GM18861 (cell line): ENCODE measurements at regions not wholly inside any gene's neighbourhood (a gene's known extent, or its start where the extent isn't known, plus 50 kb on each side); places are given as distances from the start of the nearest gene placed in this dataset.

ENCODE experiments used
- ATAC-seq: cut with Tn5 transposase; IDR thresholded peaks from one replicate; pipeline ENCODE4 v1.9.1; 2021; ENCODE audit not compliant: unreplicated experiment

GRCh38 chr10:3980660-3981059 lies 195.7 kb upstream of the KLF6 start:
- ATAC-seq = no peak

DNA sequence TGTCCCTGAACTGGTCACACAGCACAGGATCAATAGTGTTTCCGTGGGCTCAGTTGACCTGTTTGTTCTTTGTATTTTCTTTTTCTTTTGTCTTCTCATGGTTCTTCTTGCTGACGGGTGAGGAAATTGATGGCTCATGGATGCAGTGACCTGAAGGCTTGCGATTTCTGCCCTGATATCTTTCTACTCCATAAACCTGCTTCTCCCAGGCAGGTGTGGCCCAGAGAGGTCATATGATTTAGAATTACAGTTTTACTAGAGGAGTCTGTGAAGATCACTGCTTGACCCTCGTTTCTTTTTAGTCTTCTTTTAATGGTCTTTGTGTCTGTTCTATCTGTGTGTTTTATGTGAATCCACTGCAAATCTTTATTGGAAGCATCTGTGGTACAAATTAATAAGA lies 195.1 kb upstream of the KLF6 start:
- no peak for ATAC-seq

DNA sequence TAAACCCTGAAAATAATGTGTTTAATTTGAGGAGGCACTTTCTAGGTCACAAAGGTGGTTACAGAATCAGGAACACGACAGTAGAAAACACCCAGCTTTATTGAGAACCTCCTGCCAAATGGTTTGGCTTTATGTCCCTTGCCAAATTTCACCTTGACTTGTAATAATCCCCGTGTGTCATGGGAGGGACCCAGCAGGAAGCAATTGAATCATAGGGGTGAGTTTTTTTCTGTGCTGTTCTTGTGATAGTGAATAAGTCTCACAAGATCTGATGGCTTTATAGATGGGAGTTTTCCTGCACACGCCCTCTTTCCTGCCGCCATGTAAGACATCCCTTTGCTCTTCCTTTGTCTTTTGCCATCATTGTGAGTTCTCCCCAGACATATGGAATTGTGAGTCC lies 193.8 kb upstream of the KLF6 start:
- ATAC-seq = no peak

- ATAC-seq = no peak
Measured at GRCh38 chr10:3978174-3978573, 193.2 kb upstream of the KLF6 start.

DNA sequence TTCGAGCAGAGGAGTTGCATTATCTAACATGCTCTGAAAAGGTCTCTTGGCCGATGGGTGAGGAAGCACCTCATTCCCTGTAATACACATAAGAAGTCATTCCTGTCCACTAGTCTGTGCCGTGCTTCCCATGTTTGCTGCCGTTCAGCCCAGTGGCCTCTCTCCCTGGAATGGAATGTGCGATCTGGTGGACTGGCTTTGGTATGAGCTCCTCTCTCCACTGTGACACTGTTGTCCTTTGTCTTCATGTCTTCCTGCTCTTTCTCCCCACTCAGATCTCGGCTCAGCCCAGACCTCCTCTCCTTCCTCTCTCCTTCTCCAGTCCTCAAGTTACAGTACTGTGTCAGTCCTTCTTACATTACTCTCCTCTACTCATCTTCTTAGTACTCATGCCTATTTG lies 192.8 kb upstream of the KLF6 start:
- ATAC-seq = no peak

DNA sequence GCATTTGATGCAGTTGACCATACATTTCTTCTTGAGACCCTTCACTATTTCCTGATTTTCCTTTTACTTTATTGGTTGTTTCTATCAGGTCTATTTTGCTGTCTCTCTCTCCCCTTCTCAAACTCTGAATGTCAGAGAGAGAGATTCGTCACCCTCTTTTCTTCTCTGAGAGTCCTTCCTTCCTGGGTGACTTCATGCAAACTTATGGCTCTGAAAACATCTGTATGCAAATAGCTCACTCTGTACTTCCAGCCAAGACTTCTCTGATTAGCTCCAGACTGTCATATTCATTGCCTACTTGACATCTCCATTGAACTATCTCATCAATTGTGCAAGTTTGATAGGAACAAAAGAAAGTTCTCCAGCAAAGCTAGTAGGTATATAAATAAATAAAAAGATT lies 191.7 kb upstream of the KLF6 start:
- ATAC-seq = peak; percentile 53

DNA sequence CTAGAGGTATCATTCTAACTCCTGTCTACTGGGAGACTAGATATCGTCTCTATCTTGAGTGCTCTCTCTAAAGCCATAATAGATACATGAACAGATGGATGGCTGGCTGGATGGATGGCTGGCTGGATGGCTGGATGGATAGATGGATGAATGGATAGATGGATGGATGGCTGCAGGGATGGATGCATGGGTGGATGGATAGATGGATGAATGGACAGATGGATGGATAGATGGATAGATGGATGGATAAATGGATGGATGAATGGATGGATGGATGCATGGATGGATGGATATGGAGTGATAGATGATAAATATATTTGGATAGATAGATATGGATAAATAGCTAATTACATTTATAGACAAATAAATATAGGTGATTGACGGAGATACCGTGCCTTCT lies 191.2 kb upstream of the KLF6 start:
- ATAC-seq = no peak

GRCh38 chr10:3975016-3975415 lies 190.0 kb upstream of the KLF6 start:
- ATAC-seq = no peak

GRCh38 chr10:3972460-3973301 lies 187.7 kb upstream of the KLF6 start:
- ATAC-seq = no peak

- no peak for ATAC-seq
Measured at GRCh38 chr10:3971713-3972112, 186.7 kb upstream of the KLF6 start.

GRCh38 chr10:3969876-3970666 lies 185.1 kb upstream of the KLF6 start:
- no peak for ATAC-seq

GRCh38 chr10:3968727-3969126 lies 183.7 kb upstream of the KLF6 start:
- no peak for ATAC-seq

- no peak for ATAC-seq
Measured at GRCh38 chr10:3964516-3964915, 179.5 kb upstream of the KLF6 start.

DNA sequence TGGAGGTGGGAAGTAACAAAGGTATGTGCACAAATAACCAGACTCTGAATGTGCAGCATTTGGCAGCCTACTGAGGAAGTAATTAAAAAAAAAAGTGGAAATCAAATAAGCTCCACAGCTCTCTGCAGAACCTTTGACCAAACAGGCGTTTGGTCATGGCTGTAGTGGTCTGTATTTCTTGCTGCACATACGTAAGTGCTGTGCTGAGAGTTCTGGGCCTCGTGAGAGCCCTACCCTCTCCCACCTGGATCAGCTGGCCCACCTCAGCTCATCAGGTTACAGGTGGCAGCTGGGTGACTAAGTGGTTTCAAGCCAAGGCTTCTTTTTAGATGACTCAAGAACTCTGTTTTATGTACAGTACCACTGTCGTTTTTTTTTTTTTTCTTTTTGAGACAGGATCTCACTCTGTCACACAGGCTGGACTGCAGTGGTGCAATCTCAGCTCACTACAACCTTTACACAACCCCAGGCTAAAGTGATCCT lies 178.2 kb upstream of the KLF6 start:
- no peak for ATAC-seq

DNA sequence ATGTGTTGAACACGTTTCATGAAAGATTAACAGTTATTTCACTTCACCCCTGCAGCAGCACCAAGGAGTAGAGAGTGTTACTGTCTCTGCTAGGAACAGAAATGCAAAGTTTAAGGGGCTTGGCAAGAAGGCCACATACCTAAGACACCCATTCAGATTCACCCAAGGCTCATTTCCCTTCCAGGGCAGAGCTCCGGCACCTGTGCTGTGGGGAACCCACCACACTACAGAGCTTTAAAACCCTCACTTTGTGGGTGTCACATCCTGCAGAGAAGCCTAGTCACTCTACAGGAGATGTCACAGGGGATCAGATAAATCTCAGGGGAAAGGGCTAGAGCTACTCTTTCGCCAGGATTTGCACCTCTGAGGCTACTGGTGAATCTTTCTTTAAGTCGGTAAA lies 176.1 kb upstream of the KLF6 start:
- peak; percentile 72 for ATAC-seq

DNA sequence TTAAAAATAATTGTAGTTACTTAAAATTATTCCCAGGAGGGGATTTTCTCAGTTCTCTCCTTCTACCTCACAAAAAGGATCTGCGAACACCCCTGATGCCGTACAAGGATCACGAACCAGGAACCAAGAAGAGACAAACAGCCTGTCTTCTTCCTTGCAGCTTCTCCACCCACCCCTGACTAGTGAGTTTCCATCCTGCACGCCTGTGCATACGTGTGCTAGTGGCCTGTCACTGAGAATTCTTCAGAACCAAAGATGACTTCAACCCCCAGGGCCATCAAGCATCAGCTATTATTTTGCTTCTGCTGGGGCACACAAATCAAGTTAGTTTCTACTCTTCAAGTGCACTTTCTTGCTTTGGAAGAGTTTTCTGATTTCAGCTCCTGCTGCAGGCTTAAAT lies 175.5 kb upstream of the KLF6 start:
- peak; percentile 19 for ATAC-seq

DNA sequence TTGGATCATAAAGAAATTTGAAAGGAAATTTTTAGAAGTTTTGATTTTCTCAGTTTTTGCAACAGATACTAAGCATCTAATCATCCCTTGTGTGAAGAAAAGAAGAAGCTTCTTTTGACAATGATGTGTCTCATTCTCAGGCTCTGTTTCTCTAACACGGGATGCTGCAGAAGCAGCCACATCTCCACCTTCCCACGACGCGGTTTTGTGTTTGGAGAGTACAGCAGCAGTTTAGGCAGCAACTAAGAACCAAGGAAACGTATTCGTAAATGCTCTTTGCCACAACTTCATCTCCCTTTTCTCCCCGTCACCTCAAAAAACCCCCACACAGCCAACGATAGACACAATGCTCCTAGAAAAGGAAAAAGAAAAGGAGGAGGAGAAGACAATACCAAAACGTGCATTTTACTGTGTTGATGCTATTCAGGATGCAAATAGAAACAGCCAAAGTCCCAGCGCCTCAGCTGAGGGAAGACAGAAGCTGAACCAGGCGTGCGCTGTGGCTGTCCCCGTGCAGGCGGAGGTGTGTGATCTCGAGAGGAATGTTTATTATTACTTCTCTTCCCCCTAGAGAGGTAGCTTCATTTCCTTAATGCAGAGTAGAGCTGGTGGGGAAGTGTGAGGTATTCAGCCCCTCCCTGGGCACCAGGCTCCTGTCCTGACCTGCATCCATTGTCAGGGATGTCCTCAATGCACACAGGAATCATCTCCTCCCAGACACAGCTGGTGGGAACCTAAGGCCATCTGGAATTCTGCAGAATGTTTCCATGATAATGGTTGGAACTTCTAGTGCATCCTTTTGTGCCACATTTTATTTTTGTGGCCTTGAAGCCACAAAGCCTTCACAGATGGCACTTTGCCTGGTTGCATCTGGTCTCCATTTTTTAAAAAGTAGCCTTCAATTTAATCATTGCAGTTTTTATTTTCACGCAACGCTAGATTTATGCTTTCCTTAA lies 174.6 kb upstream of the KLF6 start:
- no peak for ATAC-seq

DNA sequence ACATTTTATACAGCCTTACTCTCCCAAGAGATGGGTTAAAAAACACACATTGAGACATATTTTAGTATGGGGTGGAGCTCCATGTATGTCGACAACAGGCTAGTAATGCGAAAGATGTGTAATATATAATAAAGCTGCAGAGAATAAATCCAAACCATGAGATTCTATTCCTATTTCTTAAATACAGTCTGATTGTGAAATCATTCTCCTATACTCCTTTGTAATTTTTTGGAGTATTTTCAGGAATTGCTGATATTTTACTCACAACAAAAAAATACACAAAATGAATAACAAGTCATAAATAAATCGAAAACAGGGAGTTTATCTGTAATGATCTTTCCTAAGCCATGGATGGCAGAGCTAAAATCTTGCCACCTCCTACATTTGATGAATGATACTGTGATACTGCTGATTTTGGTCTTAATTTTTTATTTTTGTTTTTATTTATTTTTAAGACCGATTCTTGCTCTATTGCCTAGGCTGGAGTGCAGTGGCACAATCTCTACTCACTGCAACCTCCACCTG lies 173.5 kb upstream of the KLF6 start:
- ATAC-seq = no peak

GRCh38 chr10:3955955-3956617 lies 171.1 kb upstream of the KLF6 start:
- no peak for ATAC-seq

DNA sequence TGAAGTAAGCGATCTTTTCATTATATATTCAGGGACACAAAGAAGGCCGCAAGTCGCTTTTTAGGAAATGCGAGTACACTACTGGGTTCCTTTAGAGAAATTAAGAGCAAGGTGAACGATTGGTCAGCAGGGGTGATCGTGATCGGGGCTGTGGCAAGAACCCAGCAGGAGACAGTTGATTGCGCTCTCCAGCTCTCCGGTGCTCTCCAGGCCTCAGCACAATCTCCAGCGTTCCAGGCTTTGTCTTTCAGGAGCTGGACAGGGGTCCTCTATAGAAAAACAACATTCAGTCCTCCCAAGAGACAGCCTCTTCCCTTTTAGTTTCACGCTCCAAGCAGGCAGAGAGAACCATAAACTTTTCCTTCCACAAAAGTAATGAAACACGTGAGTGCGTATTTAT lies 170.5 kb upstream of the KLF6 start:
- no peak for ATAC-seq
